Stimulated activated naive CD8-positive, alpha-beta T cell treated with anti-CD3 and anti-CD28 coated beads, Interleukin-15, Interleukin-2, amounts not matched to agents 100 ng/mL and 50 ng/mL, for 24 hours (primary cell): ENCODE measurements at regions not wholly inside any gene's neighbourhood (a gene's known extent, or its start where the extent isn't known, plus 50 kb on each side); places are given as distances from the start of the nearest gene placed in this dataset.

Source experiments
- H3K27ac Mint-ChIP-seq: one replicate; pipeline ENCODE4 v1.8.0; 2021; ENCODE audit warnings: mild to moderate bottlenecking, mixed read lengths
- H3K27me3 Mint-ChIP-seq: one replicate; pipeline ENCODE4 v1.8.0; 2021; ENCODE audit warnings: mixed read lengths
- H3K36me3 Mint-ChIP-seq: one replicate; pipeline ENCODE4 v1.8.0; 2021; ENCODE audit warnings: low read depth, mixed read lengths
- H3K4me1 Mint-ChIP-seq: one replicate; pipeline ENCODE4 v1.8.0; 2021; ENCODE audit warnings: low read depth, mixed read lengths
- H3K4me3 Mint-ChIP-seq: one replicate; pipeline ENCODE4 v1.8.0; 2021; ENCODE audit warnings: mild to moderate bottlenecking, mixed read lengths
- H3K9me3 Mint-ChIP-seq: one replicate; pipeline ENCODE4 v1.8.0; 2021; ENCODE audit warnings: mixed read lengths

- Mint-ChIP-seq H3K27ac (no peak overlapping the region), H3K9me3 (no peaks in the 10 kb centered on the region), H3K36me3 (peaks cover 7% of the 10 kb centered on the region), H3K4me3 (no peak overlapping the region), H3K4me1 (peaks cover 20% of the 10 kb centered on the region), H3K27me3 (peaks cover 10% of the 10 kb centered on the region)
These were observed 54.4 kb downstream of the NIBAN1 start for GRCh38 chr1:184919892-184920291.

DNA sequence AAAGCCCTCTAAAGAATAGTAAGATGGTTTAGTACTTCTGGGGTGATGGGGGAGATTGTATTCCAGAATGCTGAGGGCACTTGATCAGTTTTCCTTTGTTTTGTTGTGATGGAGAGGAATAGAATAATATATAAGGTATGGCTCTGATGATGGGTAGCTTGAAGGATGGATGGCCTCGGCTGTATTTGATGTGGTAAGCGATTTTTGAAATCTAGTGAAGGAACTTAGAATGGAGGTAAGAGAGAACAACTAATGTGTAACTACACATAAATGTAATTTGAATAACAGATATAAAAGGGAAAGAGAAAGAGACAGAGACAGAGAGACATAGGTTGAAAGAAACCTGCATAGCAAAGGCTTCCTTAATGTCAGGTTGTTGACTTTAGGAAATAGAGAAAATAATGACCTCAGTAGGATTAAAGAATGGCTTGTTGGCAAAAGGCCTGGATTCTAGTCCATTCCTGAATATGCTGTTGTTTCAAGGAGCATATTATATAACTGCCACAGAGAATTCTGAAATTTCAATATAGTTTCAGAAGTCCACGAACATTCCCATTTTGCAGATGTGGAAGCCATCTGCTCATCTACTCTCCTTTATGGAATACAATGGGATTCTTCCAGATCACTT is 58.7 kb downstream of the NIBAN1 start:
- Mint-ChIP-seq H3K4me3 (no peak overlapping the region), H3K27me3 (peaks cover 10% of the 10 kb centered on the region), H3K4me1 (peaks cover 20% of the 10 kb centered on the region), H3K27ac (no peak overlapping the region), H3K36me3 (peaks cover 7% of the 10 kb centered on the region), H3K9me3 (no peaks in the 10 kb centered on the region)

DNA sequence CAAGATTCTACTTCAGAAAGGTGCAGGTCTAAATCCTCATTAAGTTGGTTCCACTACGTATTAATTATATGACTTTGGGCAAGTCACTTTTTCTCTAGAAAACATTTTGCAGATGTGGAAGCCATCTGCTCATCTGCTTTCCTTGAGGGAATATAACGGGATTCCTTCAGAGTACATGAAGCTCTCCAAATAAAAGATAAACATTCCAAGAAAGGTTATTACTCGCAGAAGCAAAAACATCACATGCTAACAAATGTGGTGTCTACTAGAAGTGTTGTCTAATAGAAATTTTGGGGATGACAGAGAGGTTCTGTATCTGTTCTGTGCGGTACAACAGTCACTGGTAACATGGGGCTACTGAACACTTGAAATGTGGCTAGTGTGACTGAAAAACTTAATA is 60.2 kb downstream of the NIBAN1 start:
- Mint-ChIP-seq H3K9me3 (no peaks in the 10 kb centered on the region), H3K4me1 (peaks cover 13% of the 10 kb centered on the region), H3K4me3 (no peak overlapping the region), H3K27me3 (peaks cover 10% of the 10 kb centered on the region), H3K27ac (no peak overlapping the region), H3K36me3 (peaks cover 7% of the 10 kb centered on the region)

- Mint-ChIP-seq H3K9me3 (no peaks in the 10 kb centered on the region), H3K27ac (no peak overlapping the region), H3K4me1 (peaks cover 5% of the 10 kb centered on the region), H3K36me3 (no peaks in the 10 kb centered on the region), H3K4me3 (no peak overlapping the region), H3K27me3 (peaks cover 4% of the 10 kb centered on the region)
These were observed 61.9 kb downstream of the NIBAN1 start for GRCh38 chr1:184912392-184912791.

- Mint-ChIP-seq H3K27me3 (peaks cover 3% of the 10 kb centered on the region), H3K4me3 (no peak overlapping the region), H3K36me3 (no peaks in the 10 kb centered on the region), H3K27ac (no peak overlapping the region), H3K4me1 (peaks cover 2% of the 10 kb centered on the region), H3K9me3 (no peaks in the 10 kb centered on the region)
These were observed 62.5 kb downstream of the NIBAN1 start for GRCh38 chr1:184911830-184912229.

DNA sequence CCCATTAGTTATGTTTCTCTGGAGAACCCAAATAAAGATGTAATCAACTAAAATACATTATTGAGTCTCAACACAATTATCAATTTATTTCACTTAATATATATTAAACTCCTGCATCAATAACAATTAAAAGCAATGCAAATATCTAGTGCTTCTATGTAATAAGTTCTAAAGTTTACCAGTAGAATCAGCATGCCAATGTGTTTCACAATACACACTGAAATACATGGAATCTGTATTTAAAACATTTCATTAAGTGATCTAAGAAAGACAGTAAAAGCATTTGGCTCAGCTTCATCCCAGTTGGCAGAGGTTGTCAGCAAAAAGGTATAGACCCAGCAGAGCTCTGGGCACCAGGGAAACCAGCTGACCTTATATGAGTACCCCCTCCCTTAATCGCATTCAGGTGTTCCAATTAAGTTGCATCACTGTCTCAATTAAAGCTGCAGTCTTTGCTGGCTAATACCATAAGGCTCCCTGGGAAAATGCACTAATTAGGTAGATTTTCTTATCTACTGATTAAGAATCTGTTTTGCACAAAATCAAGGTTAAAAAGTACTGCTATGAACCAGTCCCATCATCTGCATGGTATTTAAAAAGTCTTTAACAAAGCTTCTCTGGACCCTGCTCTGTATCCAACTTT is 63.1 kb downstream of the NIBAN1 start:
- no peak overlapping the region for H3K27ac Mint-ChIP-seq
- no peaks in the 10 kb centered on the region for H3K9me3 Mint-ChIP-seq
- H3K4me3 Mint-ChIP-seq, result no peak overlapping the region
- H3K27me3 Mint-ChIP-seq, result no peaks in the 10 kb centered on the region
- no peaks in the 10 kb centered on the region for H3K36me3 Mint-ChIP-seq
- no peaks in the 10 kb centered on the region for H3K4me1 Mint-ChIP-seq

GRCh38 chr1:184910691-184911091 is 63.6 kb downstream of the NIBAN1 start:
- H3K4me3 Mint-ChIP-seq, result no peak overlapping the region
- peaks cover 2% of the 10 kb centered on the region for H3K4me1 Mint-ChIP-seq
- H3K27me3 Mint-ChIP-seq, result no peaks in the 10 kb centered on the region
- no peaks in the 10 kb centered on the region for H3K36me3 Mint-ChIP-seq
- H3K27ac Mint-ChIP-seq, result peak overlapping the region; percentile 68
- no peaks in the 10 kb centered on the region for H3K9me3 Mint-ChIP-seq

- Mint-ChIP-seq H3K4me1 (peaks cover 9% of the 10 kb centered on the region), H3K27ac (no peak overlapping the region), H3K36me3 (no peaks in the 10 kb centered on the region), H3K9me3 (no peaks in the 10 kb centered on the region), H3K4me3 (no peak overlapping the region), H3K27me3 (peaks cover 5% of the 10 kb centered on the region)
These were observed 64.3 kb downstream of the NIBAN1 start for GRCh38 chr1:184910005-184910404.

GRCh38 chr1:184909019-184909418 is 65.3 kb downstream of the NIBAN1 start:
- no peaks in the 10 kb centered on the region for H3K36me3 Mint-ChIP-seq
- peaks cover 7% of the 10 kb centered on the region for H3K27me3 Mint-ChIP-seq
- H3K4me1 Mint-ChIP-seq, result peaks cover 12% of the 10 kb centered on the region
- no peaks in the 10 kb centered on the region for H3K9me3 Mint-ChIP-seq
- H3K4me3 Mint-ChIP-seq, result no peak overlapping the region
- H3K27ac Mint-ChIP-seq, result no peak overlapping the region

DNA sequence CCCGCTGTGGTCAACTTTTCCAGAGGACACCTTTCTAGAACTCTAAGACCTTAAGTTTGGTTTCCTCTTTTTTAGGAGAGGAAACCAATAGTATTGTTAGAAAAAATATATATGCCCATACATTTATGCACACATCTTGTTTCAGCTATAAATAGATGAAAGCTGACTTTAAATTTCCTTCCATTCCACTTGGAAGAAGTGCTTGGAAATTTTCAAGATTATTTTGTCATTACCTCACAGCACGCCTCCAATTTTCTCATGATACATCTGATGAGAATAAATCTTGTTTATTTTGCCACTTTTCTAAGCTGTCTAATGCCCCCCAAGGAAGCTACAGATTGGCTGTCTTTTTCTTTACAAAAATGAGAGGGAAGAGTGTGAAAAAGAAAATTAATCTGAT is 65.8 kb downstream of the NIBAN1 start:
- Mint-ChIP-seq H3K4me1 (peaks cover 12% of the 10 kb centered on the region), H3K36me3 (no peaks in the 10 kb centered on the region), H3K27me3 (peaks cover 7% of the 10 kb centered on the region), H3K27ac (no peak overlapping the region), H3K4me3 (no peak overlapping the region), H3K9me3 (no peaks in the 10 kb centered on the region)

DNA sequence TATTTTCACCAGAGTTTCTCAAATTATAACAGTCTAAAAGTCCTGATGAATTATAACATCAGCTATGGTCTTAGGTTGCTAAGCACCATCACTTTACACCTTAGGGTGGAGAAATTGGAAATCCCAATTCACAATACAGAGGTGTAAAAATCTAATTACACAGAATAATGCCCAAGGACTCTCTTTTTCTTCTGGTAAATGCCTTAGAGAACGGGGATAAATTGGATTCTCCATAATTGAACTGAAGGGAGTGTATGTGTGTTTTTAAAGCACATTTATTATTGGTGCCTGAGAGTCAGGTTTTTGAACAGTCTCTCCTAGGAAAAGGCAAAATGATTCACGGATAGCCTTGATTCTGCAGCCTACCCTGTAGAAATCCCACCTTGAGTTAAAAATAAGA is 66.8 kb downstream of the NIBAN1 start:
- Mint-ChIP-seq H3K27me3 (peaks cover 7% of the 10 kb centered on the region), H3K27ac (no peak overlapping the region), H3K4me1 (peaks cover 12% of the 10 kb centered on the region)

DNA sequence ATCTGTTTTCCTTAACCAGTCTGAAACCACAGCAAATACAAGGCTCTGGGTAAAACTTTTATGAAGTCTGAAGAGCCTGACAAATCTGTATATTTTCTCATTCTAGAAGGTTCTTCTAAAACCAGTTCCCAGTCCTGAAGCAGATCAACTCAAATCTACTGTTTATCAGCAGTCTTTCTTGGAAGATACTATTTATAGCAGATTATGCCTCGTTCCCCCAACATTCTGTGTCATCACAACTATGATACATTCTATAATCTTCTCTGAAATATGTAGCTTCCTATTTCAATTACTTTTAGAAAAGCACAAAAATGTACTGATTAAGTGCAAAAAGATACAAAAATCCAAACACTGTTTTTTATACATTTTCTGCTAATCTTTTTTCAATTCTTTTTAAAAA is 67.5 kb downstream of the NIBAN1 start:
- Mint-ChIP-seq H3K27ac (no peak overlapping the region), H3K4me1 (peaks cover 12% of the 10 kb centered on the region), H3K27me3 (peaks cover 7% of the 10 kb centered on the region), H3K9me3 (no peaks in the 10 kb centered on the region), H3K4me3 (no peak overlapping the region), H3K36me3 (no peaks in the 10 kb centered on the region)

More for the DNA sequence above, 66.8 kb downstream of the NIBAN1 start:
- Mint-ChIP-seq H3K36me3 (no peaks in the 10 kb centered on the region), H3K9me3 (no peaks in the 10 kb centered on the region), H3K4me3 (no peak overlapping the region)

DNA sequence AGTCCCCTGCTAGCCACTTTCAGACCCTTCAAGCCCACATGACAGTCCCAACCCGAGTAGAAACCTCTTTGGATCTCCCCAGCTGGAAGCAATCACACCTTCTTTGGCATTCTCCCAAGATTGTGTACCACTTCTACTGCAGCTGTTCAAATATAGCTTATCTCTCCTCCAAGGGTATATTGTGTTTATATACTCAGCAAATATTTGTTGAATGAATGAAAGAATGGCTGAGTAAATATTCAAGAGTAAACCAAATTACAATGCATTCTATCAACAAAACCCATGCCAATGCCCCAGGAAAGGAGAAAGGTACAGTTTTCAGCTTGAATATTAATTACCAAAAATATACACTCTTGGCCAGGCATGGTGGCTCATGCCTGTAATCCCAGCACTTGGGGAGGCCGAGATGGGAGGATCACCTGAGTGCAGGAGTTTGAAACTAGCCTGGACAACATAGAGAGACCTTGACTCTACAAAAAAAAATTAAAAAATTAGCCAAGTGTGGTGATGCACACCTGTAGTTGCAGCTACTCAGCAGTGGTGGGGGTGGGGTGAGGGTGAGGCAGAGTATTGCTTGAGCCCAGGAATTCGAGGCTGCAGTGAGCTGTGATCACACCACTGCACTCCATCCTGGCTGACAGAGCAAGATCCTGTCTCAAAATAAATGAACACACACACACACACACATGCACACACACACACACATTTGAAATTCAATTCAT is 68.5 kb downstream of the NIBAN1 start:
- H3K27ac Mint-ChIP-seq, result no peak overlapping the region
- H3K4me3 Mint-ChIP-seq, result no peak overlapping the region
- H3K4me1 Mint-ChIP-seq, result peaks cover 12% of the 10 kb centered on the region
- H3K9me3 Mint-ChIP-seq, result no peaks in the 10 kb centered on the region
- no peaks in the 10 kb centered on the region for H3K36me3 Mint-ChIP-seq
- peaks cover 7% of the 10 kb centered on the region for H3K27me3 Mint-ChIP-seq

GRCh38 chr1:184903111-184903692 is 71.1 kb downstream of the NIBAN1 start:
- no peak overlapping the region for H3K4me3 Mint-ChIP-seq
- H3K27me3 Mint-ChIP-seq, result peaks cover 7% of the 10 kb centered on the region
- no peak overlapping the region for H3K27ac Mint-ChIP-seq
- no peaks in the 10 kb centered on the region for H3K36me3 Mint-ChIP-seq
- H3K4me1 Mint-ChIP-seq, result peaks cover 12% of the 10 kb centered on the region
- H3K9me3 Mint-ChIP-seq, result no peaks in the 10 kb centered on the region

DNA sequence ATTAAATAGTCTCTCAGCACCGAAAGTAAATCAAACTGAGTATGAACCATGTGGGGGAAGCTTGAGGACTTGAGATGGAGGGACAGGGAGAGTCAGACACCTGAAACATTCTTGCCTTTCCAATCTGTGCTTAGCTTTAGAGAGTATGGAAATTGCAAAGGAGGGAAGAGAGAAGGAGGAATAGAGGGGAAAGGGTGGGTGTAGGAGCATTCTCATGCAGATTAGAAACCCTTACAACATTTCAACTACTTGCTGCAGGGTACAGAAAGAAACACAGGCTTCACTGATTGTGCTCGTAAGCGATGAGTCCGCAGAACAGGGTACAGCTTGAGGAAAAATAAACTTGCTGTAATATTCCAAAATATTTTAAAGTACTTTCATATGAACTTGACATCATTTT is 73.8 kb downstream of the NIBAN1 start:
- Mint-ChIP-seq H3K4me1 (peaks cover 15% of the 10 kb centered on the region), H3K27me3 (peaks cover 6% of the 10 kb centered on the region), H3K36me3 (peaks cover 20% of the 10 kb centered on the region), H3K9me3 (no peaks in the 10 kb centered on the region), H3K4me3 (no peak overlapping the region), H3K27ac (no peak overlapping the region)
